ENCODE measurements at regions not wholly inside any gene's neighbourhood (a gene's known extent, or its start where the extent isn't known, plus 50 kb on each side); places are given as distances from the start of the nearest gene placed in this dataset.
"Not testable (repeated sequence)": the region's sequence is repeated elsewhere in the genome, so short reads cannot be mapped to it uniquely, and the experiment has no call there.

DNA sequence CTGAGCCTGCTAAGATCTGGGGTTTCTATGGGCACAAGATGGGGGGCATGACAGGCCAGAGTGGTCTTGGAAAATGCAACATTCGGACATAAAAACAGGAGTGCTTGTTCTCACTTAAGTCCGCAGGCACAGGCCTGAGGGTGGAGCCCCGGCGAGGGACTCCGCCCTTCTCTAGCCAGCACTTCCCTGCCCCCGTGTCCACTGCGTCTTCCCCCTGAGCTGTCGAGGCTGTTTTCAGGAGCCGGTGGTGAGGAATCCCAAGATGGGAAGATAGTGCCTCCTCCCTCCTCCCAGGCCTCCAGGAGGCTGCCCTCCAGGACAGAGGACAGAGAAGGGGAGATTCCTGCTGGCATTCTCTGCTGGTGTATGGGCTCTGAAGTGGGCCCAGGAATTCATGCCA is 105.2 kb downstream of the TLR5 start:
- Mint-ChIP-seq H3K4me1 (no peaks in the 10 kb centered on the region), H3K4me3 (no peak overlapping the region), H3K9me3 (no peaks in the 10 kb centered on the region), H3K27ac (no peak overlapping the region), H3K27me3 (peaks cover 11% of the 10 kb centered on the region), H3K36me3 (no peaks in the 10 kb centered on the region)
- CTCF ChIA-PET = no interaction called here
- DNase-seq = no peak

DNA sequence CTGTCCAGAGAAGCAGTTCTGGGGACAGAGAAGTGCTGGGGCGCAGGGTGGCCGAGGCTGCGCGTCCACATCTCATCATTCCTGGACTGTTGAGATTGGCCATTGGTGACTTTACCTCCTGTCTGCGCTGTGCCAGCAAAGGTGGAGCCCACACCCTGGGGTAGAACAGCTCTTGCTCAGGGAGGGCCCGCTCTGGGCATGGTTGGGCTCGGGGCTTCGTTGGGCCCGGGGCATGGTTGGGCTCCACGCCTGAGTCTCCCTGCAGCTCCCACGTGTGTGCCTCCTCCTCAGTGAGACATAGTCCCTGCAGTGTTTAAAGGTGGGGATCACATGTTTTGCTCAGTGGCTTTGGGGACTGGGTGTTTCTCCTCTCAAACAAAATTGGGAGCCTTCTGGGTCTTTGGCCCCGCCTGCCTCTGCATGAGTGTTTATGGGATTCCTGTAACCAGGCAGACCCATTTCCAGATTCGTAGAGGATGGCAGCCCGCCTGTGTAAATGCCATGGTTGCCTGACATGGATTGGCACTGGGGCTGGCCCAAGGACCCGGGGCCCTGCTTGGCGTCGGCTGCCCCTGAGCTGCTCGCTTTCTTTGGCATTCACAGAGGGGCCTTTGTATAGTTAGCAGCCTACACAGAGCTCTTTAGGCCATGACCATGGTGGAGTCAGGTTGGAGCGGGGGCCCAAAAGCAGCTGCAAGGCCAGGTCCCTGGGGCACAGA is 104.6 kb downstream of the TLR5 start:
- no peak overlapping the region for H3K4me3 Mint-ChIP-seq
- CTCF ChIA-PET = no interaction called here
- no peaks in the 10 kb centered on the region for H3K9me3 Mint-ChIP-seq
- no peaks in the 10 kb centered on the region for H3K36me3 Mint-ChIP-seq
- no peak for DNase-seq
- H3K27ac Mint-ChIP-seq = no peak overlapping the region
- H3K27me3 Mint-ChIP-seq = peaks cover 11% of the 10 kb centered on the region
- H3K4me1 Mint-ChIP-seq = no peaks in the 10 kb centered on the region

DNA sequence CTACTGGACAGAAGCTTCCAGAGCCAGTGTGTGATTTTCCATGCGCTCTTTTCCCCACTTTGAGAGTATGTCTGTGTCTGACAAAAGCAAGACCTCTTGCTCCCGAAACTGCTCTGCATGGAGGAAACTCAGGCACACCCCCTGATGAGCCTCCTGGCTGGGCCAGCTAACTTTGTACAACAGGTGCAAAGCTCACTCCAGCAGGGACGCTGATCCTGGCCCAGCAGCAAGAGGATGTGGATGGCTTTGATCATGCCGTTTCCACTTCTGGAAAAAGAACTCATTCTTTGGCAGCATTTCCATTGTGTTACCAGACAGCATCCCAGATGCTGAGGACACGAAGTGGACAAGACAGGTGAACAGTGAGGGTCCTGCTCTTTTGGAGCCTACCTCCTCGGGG is 103.1 kb downstream of the TLR5 start:
- H3K36me3 Mint-ChIP-seq = no peaks in the 10 kb centered on the region
- H3K4me3 Mint-ChIP-seq = no peak overlapping the region
- H3K4me1 Mint-ChIP-seq = no peaks in the 10 kb centered on the region
- CTCF ChIA-PET = no interaction called here
- no peaks in the 10 kb centered on the region for H3K9me3 Mint-ChIP-seq
- DNase-seq = no peak
- H3K27ac Mint-ChIP-seq = no peak overlapping the region
- peaks cover 11% of the 10 kb centered on the region for H3K27me3 Mint-ChIP-seq

DNA sequence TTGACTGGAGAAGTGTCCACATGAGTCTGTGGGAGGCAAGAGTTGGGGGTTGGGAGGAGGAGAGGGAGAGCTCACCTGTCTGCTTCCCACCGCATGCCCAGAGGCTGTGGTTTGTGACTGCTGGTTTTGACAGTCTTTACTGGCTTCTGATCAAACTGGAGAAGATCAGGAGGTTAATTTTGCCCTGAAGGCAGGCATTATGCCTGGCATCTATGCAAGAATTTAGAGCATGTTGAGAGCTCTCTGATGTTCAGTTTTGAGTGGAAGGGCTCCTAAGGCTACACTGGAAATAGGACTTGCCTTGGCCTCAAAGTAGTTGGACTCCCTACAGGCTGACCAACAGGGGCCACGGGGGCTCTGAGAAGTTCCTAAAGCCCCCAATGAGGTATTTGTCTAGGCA is 101.6 kb downstream of the TLR5 start:
- Mint-ChIP-seq H3K27ac (no peak overlapping the region), H3K36me3 (no peaks in the 10 kb centered on the region), H3K27me3 (peaks cover 11% of the 10 kb centered on the region), H3K9me3 (no peaks in the 10 kb centered on the region), H3K4me1 (no peaks in the 10 kb centered on the region), H3K4me3 (no peak overlapping the region)
- DNase-seq = no peak
- CTCF ChIA-PET = no interaction called here

DNA sequence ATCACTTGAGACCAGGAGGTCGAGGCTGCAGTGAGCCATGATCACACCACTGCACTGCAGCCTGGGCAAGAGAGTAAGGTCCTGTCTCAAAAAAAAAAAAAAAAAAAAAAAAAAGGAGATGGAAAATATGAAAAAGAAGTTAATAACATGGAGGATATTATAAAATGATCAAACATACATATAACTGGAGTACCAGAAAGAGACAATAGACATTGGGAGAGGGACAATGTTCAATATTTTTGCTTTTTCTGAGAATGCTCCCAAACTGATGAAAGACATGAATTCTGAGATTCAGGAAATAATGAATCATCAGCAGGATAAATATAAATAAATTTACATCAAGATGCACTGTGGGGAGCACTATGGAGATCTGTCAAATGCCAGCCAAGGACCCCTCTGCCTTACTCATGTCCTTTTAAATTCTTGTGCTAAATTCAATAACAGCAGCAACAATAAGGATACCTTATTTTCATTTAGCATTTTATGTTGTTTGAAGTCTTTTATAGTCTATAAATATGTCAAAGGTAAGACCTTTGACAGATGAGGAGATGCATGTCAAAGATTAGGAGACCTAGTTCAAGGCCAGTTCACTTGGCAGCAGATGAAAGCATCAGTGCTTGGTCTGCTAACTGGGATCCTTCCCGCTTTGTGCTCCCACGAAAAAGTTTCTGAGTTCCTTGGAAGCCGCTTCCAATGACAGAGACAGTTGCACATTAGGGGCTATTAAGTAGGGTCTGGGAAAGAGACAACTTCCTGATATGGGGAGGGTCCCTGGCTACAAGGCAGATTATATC is 97.7 kb downstream of the TLR5 start:
- CTCF ChIA-PET = no interaction called here
- H3K4me1 Mint-ChIP-seq = no peaks in the 10 kb centered on the region

DNA sequence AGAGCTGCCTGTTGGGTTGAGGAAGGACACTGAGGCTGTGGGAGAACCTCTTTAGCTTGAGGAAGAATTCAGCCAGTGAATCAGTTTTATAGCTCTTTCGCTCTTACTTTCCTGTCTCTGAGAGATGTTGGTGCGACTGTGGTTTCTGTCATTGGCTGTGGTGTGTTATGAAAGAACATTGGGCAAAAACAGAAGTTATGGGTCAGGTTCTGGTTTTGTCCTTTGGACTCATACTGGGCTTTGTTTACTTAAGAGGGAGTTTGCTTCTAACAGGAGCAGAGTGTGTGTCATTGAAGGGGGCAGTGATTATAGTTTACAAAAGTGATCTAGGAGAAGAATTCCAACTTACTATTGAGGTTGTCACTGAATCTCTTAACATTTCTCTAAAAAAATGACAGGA is 97.0 kb downstream of the TLR5 start:
- Mint-ChIP-seq H3K27ac (no peak overlapping the region), H3K9me3 (no peaks in the 10 kb centered on the region), H3K4me1 (no peaks in the 10 kb centered on the region), H3K36me3 (no peaks in the 10 kb centered on the region), H3K4me3 (no peak overlapping the region), H3K27me3 (peaks cover 3% of the 10 kb centered on the region)
- CTCF ChIA-PET = no interaction called here
- DNase-seq = no peak

More for the DNA sequence above, 97.7 kb downstream of the TLR5 start:
- no peak for DNase-seq
- Mint-ChIP-seq H3K4me3 (no peak overlapping the region), H3K27me3 (peaks cover 9% of the 10 kb centered on the region), H3K27ac (no peak overlapping the region), H3K9me3 (no peaks in the 10 kb centered on the region), H3K36me3 (no peaks in the 10 kb centered on the region)

DNA sequence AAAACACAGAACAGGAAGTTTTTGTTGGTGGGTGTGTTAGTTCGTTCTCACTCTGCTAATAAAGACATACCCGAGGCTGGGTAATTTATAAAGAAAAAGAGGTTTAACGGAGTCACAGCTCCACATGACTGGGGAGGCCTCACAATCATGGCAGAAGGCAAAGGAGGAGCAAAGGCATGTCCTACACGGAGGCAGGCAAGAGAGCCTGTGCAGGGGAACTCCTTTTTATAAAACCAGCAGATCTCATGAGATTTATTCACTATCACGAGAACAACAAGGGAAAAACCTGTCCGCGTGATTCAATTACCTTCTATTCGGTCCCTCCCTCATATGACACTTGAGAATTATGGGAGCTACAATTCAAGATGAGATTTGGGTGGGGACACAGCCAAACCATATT is 96.6 kb downstream of the TLR5 start:
- H3K4me3 Mint-ChIP-seq, H3K27me3 Mint-ChIP-seq, H3K4me1 Mint-ChIP-seq, H3K9me3 Mint-ChIP-seq, H3K27ac Mint-ChIP-seq, H3K36me3 Mint-ChIP-seq, DNase-seq, CTCF ChIA-PET: not testable (repeated sequence)

DNA sequence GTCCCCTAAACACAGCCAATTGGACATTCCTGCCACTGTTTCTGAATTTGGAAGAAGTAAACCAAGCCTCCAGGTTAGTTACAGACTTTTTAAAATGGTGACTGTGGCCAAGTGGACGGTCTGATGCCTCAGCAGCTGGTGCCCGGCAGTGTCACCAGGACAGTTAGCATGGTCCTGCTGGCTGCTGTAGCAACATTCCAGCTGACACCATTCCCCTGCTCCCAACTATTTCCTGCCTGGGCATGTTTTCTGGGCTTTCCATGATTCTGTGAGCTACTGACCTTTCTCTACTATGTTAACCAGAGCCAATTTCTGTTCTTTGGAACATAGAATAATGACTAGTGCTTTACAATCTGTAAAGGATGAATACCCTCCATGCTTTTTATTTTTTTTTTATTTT is 95.0 kb downstream of the TLR5 start:
- H3K27me3 Mint-ChIP-seq = peaks cover 3% of the 10 kb centered on the region
- no peak overlapping the region for H3K27ac Mint-ChIP-seq
- CTCF ChIA-PET = no interaction called here

DNA sequence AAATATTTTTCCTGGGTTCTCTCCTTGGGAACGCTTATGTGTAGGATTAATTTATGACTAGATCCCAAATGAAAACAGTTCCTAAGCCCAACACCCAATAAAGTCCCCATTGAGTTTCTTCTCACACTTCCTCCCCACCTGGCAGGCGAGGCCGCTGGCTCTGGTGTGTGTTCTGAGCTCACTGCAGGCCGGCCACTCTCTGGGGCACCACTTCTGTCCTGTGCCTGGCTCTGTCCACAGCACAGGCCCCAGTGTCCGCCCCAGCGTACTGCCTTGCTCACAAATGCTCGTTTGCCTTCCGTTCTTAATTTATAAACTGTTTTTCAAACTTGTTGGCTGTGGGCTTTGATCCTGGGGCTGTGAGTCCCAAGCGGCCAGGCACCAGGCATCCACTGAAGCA is 90.6 kb downstream of the TLR5 start:
- CTCF ChIA-PET = no interaction called here

More for the DNA sequence above, 95.0 kb downstream of the TLR5 start:
- H3K9me3 Mint-ChIP-seq = no peaks in the 10 kb centered on the region
- no peaks in the 10 kb centered on the region for H3K4me1 Mint-ChIP-seq
- no peaks in the 10 kb centered on the region for H3K36me3 Mint-ChIP-seq
- no peak overlapping the region for H3K4me3 Mint-ChIP-seq
- DNase-seq = no peak

DNA sequence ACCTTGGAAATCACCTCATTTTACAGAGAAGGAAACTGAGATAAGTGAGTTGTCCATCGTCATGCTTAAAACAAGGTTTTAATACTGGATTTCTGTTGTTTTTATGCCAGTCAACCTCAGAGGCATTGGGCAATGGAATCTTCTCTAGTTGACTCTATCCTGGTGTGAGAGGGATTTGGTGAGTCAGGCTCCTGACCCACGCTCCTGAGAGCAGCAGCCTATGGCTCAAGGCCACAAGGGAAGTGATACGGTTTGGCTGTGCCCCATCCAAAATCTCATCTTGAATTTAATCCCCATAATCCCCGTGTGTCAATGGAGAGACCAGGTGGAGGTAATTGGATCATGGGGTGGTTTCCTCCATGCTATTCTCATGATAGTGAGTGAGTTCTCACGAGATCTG is 90.1 kb downstream of the TLR5 start:
- H3K9me3 Mint-ChIP-seq = no peaks in the 10 kb centered on the region
- CTCF ChIA-PET = no interaction called here
- no peaks in the 10 kb centered on the region for H3K36me3 Mint-ChIP-seq

More for the DNA sequence above, 90.6 kb downstream of the TLR5 start:
- H3K9me3 Mint-ChIP-seq = no peaks in the 10 kb centered on the region
- H3K27me3 Mint-ChIP-seq = peaks cover 3% of the 10 kb centered on the region
- H3K27ac Mint-ChIP-seq = no peak overlapping the region
- H3K4me1 Mint-ChIP-seq = no peaks in the 10 kb centered on the region
- no peak overlapping the region for H3K4me3 Mint-ChIP-seq
- H3K36me3 Mint-ChIP-seq = no peaks in the 10 kb centered on the region
- DNase-seq = no peak

DNA sequence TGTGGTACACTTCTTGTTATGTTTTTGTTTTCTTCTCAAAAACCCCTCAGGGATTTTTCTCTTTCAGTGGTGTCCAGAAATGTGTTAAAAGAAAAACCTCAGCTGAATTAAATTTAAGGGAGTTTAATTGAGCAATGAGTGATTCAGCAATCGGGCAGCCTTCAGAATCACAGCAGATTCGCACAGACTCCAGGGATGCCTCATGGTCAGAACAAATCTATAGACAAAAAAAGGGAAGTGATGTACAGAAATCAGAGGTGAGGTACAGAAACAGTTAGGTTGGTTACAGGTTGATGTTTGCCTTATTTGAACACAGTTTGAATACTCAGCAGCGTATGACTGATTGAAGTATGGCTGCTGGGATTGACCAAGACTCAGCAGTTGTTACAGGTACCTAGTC is 86.2 kb downstream of the TLR5 start:
- Mint-ChIP-seq H3K27me3 (no peaks in the 10 kb centered on the region), H3K4me3 (no peak overlapping the region), H3K36me3 (no peaks in the 10 kb centered on the region), H3K9me3 (no peaks in the 10 kb centered on the region), H3K27ac (no peak overlapping the region), H3K4me1 (no peaks in the 10 kb centered on the region)
- DNase-seq = no peak
- CTCF ChIA-PET = no interaction called here

More for the DNA sequence above, 90.1 kb downstream of the TLR5 start:
- Mint-ChIP-seq H3K27me3 (peaks cover 3% of the 10 kb centered on the region), H3K4me1 (no peaks in the 10 kb centered on the region), H3K4me3 (no peak overlapping the region), H3K27ac (no peak overlapping the region)
- DNase-seq = no peak

DNA sequence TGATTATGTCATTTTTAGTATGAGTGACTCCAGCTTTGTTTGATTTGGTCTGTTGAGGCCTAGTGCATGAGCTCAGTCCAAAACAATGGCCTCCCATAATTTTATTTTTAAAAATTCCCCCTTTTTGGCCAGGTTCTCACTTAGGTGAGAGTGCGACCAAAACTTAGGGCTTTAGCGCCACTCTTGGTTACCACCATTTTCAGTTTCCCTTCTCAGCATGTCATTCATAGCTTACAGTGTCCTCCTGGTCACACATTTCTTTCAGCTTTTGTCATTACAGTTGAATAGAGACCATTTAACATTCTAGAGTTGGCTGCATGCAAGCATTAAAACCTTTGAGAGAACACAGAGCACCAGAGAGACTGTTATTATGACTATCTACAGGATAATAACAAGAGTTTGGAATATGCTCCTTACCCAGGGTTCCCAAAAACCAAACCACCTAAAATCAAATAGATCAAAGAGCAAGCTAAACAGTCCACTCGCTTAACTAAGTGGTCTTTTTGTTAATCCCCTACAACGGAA is 85.4 kb downstream of the TLR5 start:
- Mint-ChIP-seq H3K27me3 (no peaks in the 10 kb centered on the region), H3K9me3 (no peaks in the 10 kb centered on the region), H3K27ac (no peak overlapping the region), H3K4me1 (no peaks in the 10 kb centered on the region), H3K36me3 (no peaks in the 10 kb centered on the region), H3K4me3 (no peak overlapping the region)
- CTCF ChIA-PET = no interaction called here
- DNase-seq = no peak

Measured in activated naive CD4-positive, alpha-beta T cell treated with anti-CD3 and anti-CD28 coated beads, Interleukin-2, amount 10 ng/mL, durations not matched to agents 7 days and 5 days (primary cell).